Body of pancreas (tissue), 4 donors: ENCODE measurements at regions not wholly inside any gene's neighbourhood (a gene's known extent, or its start where the extent isn't known, plus 50 kb on each side); places are given as distances from the start of the nearest gene placed in this dataset.

Experiments used
- ATAC-seq: fragments of 150-250 bp; one replicate; pipeline ENCODE4 v1.9.1; 2016
- DNase-seq, 4 donors: peaks; one replicate each; pipeline ENCODE4 v3.0.0-alpha.2; 2019
- H3K27ac ChIP-seq, 4 donors: fragments of 200-600 bp; sonication (generic); 1 replicate in 3 of 4; 2 replicates in 1 of 4; pipeline versions ENCODE4 v1.5.1 to v1.6.1; 2016 to 2019; ENCODE audit warnings: mild to moderate bottlenecking in 1 of 4, mixed read lengths in 1 of 4, moderate library complexity in 1 of 4
- H3K27me3 ChIP-seq, 2 donors: fragments of 200-600 bp; sonication (generic); one replicate each; pipeline ENCODE4 v1.6.0; 2016; ENCODE audit warnings: mild to moderate bottlenecking in 1 of 2
- H3K36me3 ChIP-seq, 2 donors: fragments of 200-600 bp; sonication (generic); replicated peaks in 1 of 2; 2 replicates each; pipeline ENCODE4 v1.5.1; 2016; ENCODE audit warnings: low read depth in 2 of 2; ENCODE audit not compliant: insufficient read depth in 1 of 2
- H3K4me1 ChIP-seq: fragments of 200-600 bp; sonication (generic); one replicate; pipeline ENCODE4 v1.6.0; 2016
- H3K4me3 ChIP-seq, 2 donors: fragments of 200-600 bp; sonication (generic); 1 replicate in 1 of 2; 2 replicates in 1 of 2; pipeline ENCODE4 v1.5.1; 2016 to 2019
- H3K9me3 ChIP-seq, 3 donors: fragments of 200-600 bp; sonication (generic); 1 replicate in 2 of 3; 2 replicates in 1 of 3; pipeline ENCODE4 v1.5.1; 2016
- POLR2A ChIP-seq, 3 donors: fragments of 450-650 bp; IDR thresholded peaks; one replicate each; pipeline ENCODE4 v1.6.1; 2016; ENCODE audit warnings: antibody characterized with exemption in 3 of 3, mild to moderate bottlenecking in 2 of 3
- WGBS, 2 donors: methylation state at CpG; one replicate each; pipeline ENCODE4 v1.1.5; 2017; 5-methylcytosine and 5-hydroxymethylcytosine counted together
- intact Hi-C: fragments of 100-400 bp; cut with DNase I; formaldehyde crosslinking; loops from one replicate; pipeline ENCODE4 v1.15.1; 2023
- TF ChIP-seq, protein P1 (sequence below), 7 experiments: fragments of 450-650 bp in 4 of 7; fragments of 200-600 bp in 3 of 7; sonication (generic) in 3 of 7; IDR thresholded peaks; one replicate each; pipeline ENCODE4 v1.5.1; 2016 to 2019; ENCODE audit warnings: antibody characterized with exemption in 7 of 7

DNA sequence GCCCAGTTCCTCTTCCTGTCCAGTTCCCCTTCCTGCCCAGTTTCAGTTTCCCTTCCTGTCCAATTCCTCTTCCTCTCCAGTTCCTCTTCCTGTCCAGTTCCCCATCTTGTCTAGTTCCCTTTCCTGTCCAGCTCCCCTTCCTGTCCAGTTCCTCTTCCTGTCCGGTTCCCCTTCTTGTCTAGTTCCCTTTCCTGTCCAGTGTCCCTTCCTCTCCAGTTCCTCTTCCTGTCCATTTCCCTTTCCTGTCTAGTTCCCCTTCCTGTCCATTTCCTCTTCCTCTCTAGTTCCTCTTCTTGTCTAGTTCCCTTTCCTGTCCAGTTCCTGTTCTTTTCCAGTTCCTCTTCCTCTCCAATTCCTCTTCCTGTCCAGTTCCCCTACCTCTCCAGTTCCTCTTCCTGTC is 68.1 kb upstream of the ADCY1 start:
- WGBS, 2 donors: 69 to 81% methylated on average over 1 of the region's 1 CpG
- no peaks in the 10 kb centered on the region for H3K4me1 ChIP-seq
- no peak overlapping the region for H3K27ac ChIP-seq
- DNase-seq (no peak), ATAC-seq (no peak)
- intact Hi-C loops: no loop called here
- no peak overlapping the region for H3K4me3 ChIP-seq
- TF ChIP-seq POLR2A (IDR thresholded peaks at IDR 0.05): no peak
- TF ChIP-seq, protein P1, sequence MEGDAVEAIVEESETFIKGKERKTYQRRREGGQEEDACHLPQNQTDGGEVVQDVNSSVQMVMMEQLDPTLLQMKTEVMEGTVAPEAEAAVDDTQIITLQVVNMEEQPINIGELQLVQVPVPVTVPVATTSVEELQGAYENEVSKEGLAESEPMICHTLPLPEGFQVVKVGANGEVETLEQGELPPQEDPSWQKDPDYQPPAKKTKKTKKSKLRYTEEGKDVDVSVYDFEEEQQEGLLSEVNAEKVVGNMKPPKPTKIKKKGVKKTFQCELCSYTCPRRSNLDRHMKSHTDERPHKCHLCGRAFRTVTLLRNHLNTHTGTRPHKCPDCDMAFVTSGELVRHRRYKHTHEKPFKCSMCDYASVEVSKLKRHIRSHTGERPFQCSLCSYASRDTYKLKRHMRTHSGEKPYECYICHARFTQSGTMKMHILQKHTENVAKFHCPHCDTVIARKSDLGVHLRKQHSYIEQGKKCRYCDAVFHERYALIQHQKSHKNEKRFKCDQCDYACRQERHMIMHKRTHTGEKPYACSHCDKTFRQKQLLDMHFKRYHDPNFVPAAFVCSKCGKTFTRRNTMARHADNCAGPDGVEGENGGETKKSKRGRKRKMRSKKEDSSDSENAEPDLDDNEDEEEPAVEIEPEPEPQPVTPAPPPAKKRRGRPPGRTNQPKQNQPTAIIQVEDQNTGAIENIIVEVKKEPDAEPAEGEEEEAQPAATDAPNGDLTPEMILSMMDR (IDR thresholded peaks at IDR 0.05): no peak
- peaks cover 0 to 11% (median 0%) of the 10 kb centered on the region in 3 donors for H3K9me3 ChIP-seq
- H3K36me3 ChIP-seq: no peaks in the 10 kb centered on the region
- no peaks in the 10 kb centered on the region for H3K27me3 ChIP-seq

DNA sequence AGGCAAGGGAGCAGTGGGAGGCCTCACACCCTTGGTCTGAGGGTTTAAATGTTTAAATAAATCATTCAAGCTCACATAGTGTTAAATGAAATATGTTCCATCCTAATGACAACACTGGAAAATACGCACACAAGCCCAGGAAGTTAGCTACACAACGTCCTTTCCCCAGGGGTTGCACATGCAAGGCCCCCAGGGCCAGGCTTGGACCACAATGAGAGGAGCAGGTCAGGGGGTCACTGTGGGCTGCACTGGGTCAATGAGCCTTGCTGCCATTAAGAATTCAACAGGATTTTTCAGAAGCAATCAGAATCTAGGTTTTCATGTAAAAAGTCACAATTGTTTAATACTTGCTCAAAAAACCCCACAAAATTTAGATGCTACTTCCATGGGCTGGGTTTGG is 64.9 kb upstream of the ADCY1 start:
- intact Hi-C loops: no loop called here
- Histone ChIP-seq H3K27ac (no peak overlapping the region), H3K9me3 (peaks cover 0 to 11% (median 0%) of the 10 kb centered on the region in 3 donors), H3K27me3 (no peaks in the 10 kb centered on the region), H3K4me1 (no peaks in the 10 kb centered on the region), H3K36me3 (no peaks in the 10 kb centered on the region), H3K4me3 (no peak overlapping the region)
- ATAC-seq: no peak
- no peak for DNase-seq
- no peak for TF ChIP-seq POLR2A (IDR thresholded peaks at IDR 0.05)
- TF ChIP-seq, protein P1 (IDR thresholded peaks at IDR 0.05): no peak
- 83 to 96% methylated on average over 2 of the region's 2 CpGs for WGBS, 2 donors

DNA sequence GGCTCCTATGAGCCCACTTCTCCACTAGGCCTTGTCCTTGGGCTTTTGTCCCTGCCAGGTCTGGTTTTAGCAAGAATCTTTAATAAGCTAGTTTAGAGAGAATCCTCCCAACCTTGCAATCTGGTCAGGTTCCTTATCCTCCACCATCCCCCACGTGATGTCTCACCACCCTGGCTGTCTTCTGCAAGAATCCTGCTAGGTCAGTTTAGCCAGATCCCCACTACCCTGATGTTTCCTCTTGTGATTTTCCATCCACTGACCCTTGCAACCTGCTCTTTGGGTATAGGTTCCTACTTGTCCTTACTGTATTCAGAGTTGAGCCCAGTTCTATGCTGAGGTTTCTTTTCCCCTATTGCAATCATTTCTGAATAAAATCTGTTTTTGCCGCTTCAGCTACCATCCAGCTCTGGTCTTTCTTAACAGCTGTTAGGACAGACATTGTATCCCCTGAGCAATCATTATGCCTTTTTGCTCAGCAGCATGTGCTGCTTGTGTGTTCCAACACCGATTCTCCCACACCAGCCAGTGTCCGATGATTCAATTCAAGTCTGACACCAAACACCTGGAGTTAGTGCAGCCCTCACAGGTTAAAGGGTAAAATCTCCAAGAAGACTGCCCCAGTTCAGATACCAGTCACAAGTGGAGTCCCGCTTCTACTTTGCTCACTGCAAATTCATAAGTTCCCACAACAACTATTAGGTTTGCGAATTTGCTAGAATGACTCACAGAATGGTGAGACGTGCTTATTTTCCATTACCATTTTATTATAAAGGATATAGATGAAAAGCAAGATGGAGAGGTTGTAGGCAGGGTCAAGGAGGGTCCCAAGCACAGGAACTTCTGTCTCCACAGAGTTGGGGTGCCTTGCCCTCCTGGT is 62.2 kb upstream of the ADCY1 start:
- no peaks in the 10 kb centered on the region for H3K36me3 ChIP-seq
- H3K27ac ChIP-seq: no peak overlapping the region
- ATAC-seq (no peak), DNase-seq (no peak)
- intact Hi-C loops: no loop called here
- no peaks in the 10 kb centered on the region for H3K27me3 ChIP-seq
- WGBS, 2 donors: 67 to 72% methylated on average over 7 of the region's 7 CpGs
- H3K9me3 ChIP-seq: peaks cover 0 to 11% (median 0%) of the 10 kb centered on the region in 3 donors
- TF ChIP-seq POLR2A (IDR thresholded peaks at IDR 0.05): no peak
- TF ChIP-seq, protein P1 (IDR thresholded peaks at IDR 0.05): no peak
- H3K4me1 ChIP-seq: no peaks in the 10 kb centered on the region
- H3K4me3 ChIP-seq: no peak overlapping the region

DNA sequence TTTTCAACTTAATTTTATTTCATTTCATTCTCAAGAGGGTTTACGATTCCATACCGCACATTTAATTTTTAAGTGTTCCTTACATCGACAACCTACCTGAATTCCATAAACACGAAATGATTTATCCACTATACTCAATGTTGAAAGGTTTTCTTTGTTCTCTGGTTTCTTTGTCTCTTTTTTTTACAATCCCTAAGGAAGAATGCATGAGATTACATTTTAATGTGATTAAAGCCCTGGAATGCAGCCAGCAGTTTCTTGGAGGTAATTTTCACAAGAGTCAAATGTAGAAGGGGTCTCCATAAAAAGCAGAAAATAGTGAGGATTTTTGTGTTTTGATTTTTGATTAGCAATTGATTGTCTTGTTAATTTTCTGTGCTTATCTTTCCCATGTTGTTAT is 59.2 kb upstream of the ADCY1 start:
- no peak for DNase-seq
- 57 to 63% methylated on average over 4 of the region's 4 CpGs for WGBS, 2 donors

More for the DNA sequence above, 59.2 kb upstream of the ADCY1 start:
- Histone ChIP-seq H3K4me3 (no peak overlapping the region), H3K27me3 (no peaks in the 10 kb centered on the region), H3K27ac (no peak overlapping the region), H3K9me3 (peaks cover 0 to 4% (median 0%) of the 10 kb centered on the region in 3 donors), H3K36me3 (no peaks in the 10 kb centered on the region), H3K4me1 (no peaks in the 10 kb centered on the region)
- intact Hi-C loops: no loop called here
- no peak for ATAC-seq
- no peak for TF ChIP-seq POLR2A (IDR thresholded peaks at IDR 0.05)
- TF ChIP-seq, protein P1 (IDR thresholded peaks at IDR 0.05): no peak
